Activated CD4-positive, alpha-beta T cell treated with anti-CD3 and anti-CD28 coated beads, Interleukin-2, amount 50 U/mL, for 16 hours (primary cell): ENCODE measurements at regions not wholly inside any gene's neighbourhood (a gene's known extent, or its start where the extent isn't known, plus 50 kb on each side); places are given as distances from the start of the nearest gene placed in this dataset.
"Not testable (repeated sequence)": the region's sequence is repeated elsewhere in the genome, so short reads cannot be mapped to it uniquely, and the experiment has no call there.

ENCODE experiments used
- DNase-seq: peaks from one replicate; pipeline ENCODE4 v3.0.0-alpha.2; 2020

DNA sequence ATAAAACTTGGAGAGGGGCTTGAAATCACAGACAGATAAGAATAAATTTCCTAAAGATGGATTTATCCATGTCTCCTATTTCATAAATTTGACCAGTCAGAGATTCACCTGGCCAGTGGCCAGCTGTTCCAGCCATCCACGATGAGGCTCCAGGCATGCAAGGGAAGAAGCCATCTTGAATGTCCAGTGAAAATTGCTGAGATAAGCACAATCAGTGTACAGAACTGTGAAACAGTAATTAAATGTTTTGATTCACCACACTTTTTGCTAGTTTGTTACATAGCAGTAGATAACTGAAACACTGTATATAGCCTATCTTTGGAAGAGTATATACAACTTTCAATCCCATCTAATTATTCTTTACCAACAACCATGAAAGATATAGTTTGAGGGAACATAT, 163.5 kb downstream of the HINT1 start:
- no peak for DNase-seq

DNA sequence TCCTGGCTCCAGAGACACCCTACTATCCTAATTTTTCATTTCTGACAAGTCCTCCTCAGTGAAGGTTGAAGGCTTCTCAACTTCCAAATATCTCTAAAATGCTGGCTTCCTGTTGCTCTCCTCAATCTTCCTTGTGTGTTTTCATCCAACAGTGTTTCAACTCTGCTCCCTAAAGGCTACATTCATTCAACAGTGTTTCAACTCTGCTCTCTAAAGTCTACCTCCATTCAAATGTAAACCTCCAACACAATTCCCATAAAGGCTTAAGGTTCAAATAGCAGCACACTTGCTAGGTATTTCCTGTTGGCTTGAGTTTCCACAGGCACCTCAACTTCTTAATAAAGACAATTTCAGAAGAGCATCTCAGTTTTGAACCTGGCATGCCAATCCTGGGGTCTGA, 164.8 kb downstream of the HINT1 start:
- no peak for DNase-seq

DNA sequence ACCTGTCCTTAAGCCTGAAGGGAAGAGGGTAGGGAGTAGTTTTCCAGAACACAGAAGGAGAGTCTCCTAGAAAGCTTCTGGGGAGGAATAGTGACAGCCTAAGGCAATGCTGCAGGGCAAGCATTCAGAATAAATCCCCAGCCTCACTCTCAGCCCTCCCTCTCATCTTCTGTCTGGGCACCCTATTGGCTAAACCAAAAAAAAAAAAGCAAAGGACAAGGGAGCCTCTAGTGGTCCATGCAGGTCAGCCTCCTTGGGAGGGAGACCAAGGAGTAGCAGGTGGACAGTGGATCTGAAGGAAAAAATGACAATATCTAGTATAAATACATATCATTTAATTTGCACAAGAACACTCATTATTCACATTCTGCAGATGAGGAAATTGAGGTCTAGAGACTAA, 168.3 kb downstream of the HINT1 start:
- DNase-seq, result not testable (repeated sequence)

DNA sequence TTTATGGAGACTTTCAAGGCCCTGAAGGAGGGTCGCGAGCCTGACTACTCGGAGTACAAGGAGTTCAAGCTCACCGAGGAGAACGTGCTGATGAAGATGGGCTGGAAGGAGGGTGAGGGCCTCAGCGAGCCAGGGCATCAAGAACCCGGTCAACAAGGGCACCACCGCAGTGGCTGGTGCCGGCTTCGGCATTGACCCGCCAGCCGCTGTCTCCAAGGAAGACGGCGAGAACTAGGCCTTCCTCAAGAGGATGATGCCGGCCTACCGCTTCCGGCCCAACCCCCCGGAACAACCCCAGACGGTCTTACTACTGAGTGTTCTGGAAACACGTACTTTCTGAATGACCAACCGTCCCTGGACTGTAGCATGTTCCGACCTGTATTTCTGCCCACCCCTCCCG, 169.2 kb downstream of the HINT1 start:
- no peak for DNase-seq

DNA sequence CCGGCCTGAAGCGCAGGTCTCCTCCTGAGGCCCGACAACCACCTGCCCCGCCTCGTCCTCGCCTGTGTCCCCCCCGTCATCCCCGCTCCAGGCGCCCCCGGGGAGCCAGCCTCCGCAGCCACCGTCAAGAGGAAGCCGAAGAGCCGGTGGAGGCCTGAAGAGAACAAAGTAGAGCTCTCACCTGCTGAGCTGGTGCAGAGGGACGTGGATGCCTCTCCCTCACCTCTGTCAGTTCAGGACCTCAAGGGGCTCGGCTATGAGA, 169.9 kb downstream of the HINT1 start:
- no peak for DNase-seq

DNA sequence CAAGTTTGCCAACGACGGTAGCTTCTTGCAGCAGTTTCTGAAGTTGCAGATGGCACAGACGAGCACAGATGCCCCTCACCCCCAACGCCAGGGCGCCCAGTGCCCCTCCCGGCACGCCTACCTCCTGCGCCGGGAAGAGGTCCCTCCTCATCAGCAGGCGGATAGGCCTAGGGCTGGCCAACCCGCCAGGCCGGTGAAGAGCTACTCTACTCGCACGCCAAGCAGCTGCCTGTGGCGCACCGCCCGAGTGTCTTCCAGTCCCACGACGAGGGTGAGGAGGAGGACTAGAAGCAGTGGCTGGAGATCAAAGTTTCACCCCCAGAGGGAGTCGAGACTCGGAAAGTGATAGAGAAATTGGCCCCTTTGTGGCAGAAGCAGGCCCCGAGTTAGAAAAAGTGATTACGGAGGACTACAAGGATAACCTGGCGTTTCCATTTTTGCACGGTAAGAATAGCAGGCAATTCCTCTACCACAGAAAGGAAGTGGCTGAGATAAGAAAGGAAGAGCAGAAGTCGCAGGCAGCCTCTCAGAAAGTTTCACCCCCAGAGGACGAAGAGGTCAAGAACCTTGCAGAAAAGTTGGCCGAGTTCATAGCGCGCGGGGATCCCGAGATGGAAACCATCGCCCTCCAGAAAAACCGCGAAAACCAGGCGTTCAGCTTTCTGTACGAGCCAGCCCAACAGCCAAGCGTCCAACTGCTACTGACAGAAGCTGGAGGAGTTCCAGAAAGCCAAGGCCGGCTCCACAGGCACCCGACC, 170.4 kb downstream of the HINT1 start:
- no peak for DNase-seq

DNA sequence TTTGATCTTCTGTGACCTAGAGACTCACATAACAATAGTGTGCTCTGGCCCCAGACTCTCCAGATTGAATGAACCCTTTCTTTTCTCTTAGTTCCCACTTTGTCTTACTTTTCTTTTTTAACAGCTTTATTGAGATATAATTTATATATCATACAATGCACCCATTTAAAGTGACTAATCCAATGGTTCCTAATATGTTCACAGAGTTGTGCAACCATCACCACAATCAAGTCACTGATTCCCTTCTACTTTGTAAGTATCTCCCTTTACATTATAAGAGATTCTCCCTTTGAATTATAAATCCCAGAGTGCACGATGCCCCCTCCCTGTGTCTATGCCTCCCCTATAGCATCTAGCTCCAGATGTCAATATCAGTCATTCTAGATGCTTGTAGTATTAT, 172.4 kb downstream of the HINT1 start:
- no peak for DNase-seq

DNA sequence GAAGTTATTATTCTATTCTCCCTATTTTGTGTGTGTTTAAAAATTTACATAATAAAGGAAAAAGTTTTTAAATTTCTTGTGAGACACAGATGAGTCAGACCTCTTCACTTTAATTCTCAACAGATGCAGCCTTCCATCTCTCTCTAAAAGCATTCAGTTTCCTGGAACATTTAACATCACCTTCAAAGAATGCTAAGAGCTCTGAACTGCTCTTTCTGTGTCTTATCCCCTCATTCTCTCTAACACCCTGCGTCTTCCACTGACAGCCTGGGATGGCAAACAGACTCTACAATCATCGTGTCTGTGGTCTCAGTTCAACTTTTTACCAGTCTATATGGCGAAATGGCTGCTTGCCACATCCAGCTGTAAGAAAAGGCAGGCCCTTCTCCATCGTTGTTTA, 173.0 kb downstream of the HINT1 start:
- no peak for DNase-seq

DNA sequence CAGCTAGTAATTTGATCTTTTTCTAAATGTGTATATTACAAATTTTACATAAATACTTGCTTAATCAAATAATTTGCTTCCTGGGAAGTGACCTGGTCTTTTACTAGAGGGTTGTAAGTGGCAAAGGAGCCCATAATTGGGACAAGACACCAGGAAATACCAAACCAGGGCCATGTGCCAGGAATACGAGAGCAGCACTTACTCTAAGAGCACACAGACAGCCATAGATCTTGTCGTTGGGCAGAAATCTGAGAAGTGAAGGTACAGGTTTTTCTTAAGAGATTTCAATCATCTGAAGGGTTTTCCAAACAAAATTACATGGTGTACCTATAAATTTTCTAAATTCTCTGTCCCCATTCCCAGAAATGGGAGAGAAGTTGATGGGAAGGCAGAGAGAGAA, 179.3 kb downstream of the HINT1 start:
- DNase-seq, result no peak

DNA sequence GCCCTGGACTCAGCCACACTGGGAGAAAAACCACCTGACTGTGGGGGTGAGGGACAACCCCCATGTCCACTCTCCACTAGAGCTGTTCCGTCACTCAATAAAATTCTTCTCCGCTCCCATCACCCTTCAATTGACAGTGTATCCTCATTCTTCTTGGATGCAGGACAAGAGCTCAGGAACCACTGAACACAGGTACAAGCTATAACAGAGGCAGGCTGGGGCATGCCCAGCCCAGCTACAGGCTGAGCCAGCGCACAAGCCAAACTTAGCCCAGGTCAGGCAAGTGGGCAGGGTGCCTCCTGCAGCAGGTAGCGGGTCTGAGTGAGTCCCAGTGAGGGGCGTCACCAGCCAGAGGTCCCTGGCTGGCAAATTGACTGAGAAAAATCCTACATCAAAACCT, 183.4 kb downstream of the HINT1 start:
- no peak for DNase-seq

DNA sequence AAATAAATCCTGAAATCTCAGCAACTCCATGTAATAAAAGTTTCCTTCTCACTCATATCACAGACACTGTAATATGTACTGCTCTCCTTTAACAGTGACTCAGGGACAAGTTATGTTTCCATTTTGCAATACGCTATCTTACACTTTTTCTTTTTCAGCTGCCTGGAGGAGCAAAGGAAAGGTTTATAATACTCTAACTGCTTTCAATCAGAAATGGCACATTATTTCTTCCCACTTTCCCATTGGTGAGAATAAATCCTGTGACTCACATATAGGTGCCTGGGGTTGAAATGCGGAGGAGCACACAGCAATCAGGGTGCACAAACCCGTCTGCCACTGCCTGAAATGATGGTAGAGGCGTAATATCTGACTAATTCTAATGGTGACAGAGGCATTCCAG, 186.6 kb downstream of the HINT1 start:
- no peak for DNase-seq

DNA sequence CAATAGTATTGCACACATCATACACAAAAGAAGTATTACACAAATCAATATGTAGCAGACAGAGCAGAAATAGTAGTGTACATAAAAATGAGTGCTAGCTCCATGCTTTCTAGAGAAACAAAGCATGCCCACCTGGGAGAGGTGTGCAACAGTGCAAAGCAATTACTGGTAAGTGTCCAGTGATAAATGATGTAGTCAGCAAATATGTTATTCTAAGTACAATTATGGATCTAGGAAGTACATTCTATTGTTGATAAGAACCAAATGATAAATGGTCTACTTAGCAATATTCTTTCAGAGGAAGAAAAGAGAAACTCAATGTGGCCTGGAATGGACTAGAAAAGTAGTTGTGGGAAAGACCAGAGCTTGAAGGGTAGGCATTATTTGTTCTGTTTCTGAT, 188.6 kb downstream of the HINT1 start:
- DNase-seq, result no peak

DNA sequence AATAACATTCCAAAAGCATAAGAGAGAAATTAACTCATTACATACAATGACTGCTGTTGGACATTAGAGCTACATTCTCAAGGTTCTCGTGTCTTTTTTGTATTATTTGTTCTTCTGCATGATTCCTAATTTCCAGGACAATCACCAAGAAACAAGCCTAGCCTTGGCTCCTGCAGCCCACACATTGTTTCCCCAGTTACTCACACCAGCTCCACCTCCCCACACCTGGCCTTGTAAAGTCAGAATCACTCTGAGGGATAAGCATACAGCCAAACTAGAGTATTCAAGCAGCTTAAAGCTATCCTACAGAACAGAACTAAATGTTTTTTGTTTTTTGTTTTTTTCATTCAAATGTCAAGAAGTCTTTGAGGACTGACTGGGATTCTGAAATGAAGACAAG, 189.2 kb downstream of the HINT1 start:
- DNase-seq, result no peak

DNA sequence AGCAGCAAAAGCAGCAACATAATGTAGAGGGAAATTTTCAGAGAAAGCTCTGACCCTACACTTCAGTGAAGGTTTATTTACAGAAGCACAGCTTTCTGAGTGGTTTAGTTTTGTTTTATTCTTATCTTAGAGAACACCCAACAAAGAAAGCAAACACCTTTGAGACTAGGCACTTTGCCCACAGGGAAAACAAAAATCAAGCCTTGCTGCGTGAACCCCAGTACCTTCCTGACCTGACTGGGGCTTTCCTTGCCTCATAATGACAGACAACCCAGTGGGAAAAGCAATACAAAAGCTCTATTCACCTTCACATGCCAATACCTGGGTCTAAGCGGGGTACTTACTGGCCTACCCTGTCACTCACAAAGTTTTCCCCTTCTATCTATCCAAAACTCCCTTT, 189.8 kb downstream of the HINT1 start:
- DNase-seq, result no peak

DNA sequence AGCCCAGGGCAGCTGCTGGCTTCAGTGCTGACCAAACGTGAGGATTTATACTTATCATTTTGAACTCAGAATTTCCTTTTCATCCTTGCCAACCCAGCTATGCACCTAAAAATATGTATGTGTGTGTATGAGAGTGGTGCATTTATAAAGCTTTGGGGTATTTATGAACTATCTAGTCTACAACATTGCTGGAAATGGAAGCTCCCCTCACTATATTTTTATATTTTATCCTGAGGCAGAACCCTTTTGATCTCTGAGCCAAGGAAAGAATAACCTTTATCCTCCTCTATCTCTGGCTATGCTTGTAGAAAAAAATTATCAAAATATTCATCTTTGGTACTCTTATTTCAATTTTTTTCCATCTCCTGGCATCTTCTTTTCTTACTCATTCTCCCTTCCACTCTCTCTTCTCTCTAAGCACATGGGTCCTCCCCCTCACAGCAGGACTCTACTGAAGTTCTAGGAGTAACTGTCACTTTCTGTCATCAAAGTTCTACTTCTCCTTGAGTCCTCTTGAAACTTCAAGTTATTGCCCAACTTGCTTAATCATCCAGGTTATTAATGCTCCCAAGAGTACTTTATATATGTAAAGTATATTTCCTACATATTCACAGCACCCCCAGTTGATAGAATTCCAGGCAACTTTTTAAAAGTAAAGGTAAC, 190.9 kb downstream of the HINT1 start:
- no peak for DNase-seq

DNA sequence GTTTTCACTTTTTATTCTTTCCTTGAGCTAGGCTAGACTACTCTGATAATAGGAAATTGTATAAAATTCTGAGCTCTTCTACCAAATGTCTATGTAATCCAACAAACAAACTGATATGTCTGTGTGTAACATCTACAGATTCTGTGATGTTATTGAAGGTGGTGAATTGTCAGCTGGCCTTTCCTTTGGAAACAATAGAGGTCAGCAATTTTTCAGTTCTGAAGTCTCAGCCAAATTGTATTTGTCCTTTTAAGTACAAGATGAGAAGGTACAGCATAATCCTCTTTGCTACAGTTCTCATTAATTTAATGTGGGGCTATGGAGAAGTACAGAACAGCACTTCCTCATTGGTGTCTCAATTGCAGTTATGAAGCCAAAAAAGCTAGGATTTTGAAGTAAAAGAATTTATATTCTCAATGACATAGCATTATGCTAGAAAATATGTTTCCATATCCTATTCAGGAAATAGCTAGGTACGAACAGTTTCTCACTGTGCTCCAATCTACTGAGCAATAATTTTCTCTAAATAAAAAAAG, 198.0 kb downstream of the HINT1 start:
- DNase-seq, result no peak

DNA sequence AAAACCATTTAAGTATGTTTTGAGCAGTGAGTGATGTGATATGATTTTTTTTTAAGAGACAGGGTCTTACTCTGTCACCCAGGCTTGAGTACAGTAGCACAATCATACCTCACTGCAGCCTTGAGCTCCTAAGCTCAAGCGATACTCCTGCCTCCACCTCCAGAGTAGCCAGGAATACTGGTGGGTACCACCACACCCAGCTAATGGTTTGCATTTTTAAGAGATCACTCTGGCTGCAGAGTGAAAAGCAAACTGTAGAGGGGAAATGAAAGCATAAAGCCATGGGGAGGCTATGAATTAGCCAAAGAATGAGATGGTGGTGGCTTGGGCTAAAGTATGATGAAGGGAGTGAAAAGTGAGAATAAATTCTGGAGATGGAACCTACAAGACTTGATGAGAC, 199.1 kb downstream of the HINT1 start:
- DNase-seq, result no peak

DNA sequence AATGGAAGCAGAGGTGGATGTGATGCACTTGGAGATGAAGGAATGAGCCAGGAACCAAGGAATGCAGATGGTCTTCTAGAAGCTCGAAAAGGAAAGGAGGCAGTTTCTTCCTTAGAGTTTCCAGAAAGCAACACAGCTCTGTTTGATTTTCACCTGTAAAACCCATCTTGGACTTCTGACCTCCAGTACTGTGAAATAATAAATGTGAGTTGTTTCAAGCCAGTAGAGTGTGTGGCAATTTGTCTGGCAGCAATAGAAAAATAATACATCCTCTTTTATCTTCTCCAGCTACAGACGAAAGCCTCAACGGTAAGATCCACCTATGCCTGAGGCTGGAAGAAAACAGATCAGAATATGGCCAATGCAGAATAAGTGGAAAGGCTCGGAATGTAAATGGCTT, 199.7 kb downstream of the HINT1 start:
- no peak for DNase-seq

DNA sequence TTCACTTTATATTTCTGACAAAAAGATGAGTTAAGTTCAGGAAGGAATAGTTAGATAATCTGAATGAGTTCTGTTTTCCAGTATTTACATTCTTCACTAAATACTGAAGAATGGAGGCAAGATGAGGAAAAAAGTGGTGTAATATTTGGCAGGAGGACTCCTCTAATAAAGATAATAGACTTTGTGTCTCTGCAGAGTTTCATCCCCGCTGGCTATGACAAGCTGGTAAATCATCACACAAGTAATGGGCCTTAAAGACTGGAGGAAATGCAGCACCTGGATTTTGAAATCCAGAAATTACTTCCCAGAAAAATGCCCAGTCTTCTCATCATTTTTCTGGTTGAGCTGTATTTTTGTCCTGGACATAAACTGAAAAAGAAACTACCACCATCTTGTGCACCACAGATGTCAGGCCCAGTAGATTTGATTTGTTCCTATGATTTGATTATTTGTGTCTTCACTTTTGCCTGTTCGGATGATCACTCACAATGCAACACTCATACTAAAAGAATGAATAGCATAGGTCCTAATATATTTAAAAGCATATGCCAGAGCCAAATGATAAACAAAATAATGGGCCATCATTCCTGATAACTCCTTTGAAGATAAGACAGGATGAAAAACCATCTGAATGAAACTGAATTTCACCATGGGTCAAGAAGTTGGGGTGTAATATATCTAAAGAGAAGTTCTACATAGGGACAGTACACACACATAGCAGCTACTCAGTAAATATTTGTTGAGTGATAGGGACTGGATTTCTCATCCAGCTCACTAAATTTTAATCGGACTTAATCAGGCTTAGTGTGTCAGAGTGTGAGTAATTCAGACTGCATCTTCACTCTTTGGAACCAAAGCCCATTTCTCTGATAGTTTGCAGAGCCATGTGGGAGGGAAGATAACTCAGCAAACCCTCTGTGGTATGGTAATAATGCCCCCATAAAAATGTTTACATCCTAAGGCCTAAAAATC, 200.5 kb downstream of the HINT1 start:
- no peak for DNase-seq

DNA sequence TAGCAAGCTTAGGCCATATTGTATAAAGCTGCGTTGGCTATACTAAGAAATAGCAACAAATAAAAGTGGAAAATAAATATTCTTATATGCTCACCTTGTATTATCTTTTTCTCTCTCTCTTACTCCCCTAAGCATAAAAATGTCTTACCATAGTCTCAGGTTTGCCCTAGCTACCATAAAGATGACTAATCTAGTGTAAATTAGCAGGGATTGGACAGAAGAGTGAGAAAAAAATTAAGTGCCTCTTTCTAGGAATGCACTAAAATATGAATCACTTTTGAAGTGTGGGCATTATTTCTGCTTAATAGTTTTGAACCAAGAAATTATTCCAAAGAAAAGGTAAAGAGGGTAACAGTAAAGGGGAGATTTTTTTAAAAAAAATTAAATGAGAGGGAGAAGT, 201.3 kb downstream of the HINT1 start:
- no peak for DNase-seq

DNA sequence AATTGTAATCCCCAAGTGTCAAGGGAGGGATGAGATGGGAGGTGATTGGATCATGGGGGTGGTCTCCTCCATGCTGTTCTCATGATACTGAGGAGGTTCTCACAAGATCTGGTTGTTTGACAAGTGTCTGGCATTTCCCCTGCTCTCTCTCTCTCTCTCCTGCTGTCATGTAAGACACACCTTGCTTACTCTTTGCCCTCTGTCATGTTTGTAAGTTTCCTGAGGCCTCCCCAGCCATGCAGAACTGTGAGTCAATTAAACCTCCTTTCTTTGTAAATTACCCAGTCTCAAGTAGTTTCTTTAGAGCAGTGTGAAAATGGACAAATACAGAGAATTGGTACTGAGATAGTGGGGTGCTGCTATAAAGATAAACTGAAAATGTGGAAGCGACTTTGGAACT, 207.9 kb downstream of the HINT1 start:
- no peak for DNase-seq

DNA sequence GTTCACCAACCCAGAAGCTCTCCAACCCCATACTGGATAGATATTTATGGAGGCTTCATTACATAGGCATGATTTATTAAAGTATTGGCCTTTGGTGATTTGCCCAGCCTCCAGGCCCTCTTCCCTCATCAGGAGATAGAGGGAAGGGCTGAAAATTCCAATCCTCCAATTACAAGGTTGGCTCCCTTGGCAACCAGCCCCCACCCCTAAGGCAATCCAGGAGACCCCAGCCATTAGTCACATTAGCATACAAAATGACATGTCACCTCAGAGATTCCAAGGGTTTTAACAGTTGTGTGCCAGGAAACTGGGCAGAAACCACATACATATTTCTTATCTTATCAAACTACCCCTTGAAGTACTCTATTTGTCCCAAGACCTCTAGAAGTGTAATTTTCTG, 210.0 kb downstream of the HINT1 start:
- DNase-seq, result no peak

DNA sequence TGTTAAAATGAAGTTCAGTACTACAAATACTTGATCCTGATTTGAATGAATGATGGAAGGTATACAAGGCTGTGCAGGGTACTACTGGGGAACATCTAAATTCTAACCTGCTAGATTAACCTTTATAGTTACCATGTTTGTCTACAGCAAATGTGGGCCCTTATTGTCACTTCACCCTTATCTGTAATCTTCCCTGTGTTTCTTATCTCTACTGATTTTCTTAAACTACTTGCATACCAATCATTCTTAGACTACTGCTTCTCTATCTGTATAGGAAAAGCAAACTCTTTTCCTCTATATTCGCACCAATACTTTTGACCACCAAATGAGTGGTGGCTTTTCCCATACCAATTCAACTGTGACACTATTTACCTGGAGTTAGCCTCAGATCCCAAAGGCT, 210.7 kb downstream of the HINT1 start:
- no peak for DNase-seq

DNA sequence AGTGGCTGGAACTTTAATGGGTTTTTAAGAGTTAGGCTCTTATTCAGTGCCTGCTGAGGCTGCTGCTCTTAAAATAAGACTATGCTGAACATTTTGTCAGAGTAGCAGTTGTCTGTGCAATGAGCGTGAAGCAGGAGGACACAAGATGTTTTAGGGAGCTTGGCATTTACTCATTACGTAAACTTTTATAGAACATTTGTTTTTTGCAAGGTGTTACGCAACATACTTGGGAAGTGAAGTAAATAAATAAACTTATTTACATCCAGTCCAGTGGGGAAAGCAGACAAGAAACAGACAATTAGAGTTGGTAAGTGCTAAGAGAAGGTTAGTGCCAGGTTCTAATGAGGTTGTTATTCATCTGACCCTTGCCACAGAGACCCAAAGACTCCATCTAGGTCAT, 226.0 kb downstream of the HINT1 start:
- no peak for DNase-seq
